Activated CD8-positive, alpha-beta T cell treated with anti-CD3 and anti-CD28 coated beads for 36 hours (primary cell): ENCODE measurements at regions not wholly inside any gene's neighbourhood (a gene's known extent, or its start where the extent isn't known, plus 50 kb on each side); places are given as distances from the start of the nearest gene placed in this dataset.

Source experiments
- ATAC-seq: fragments of 200-7000 bp; cut with Tn5 transposase; one replicate; pipeline ENCODE4 v1.10.0; 2021; ENCODE audit warnings: mild to moderate bottlenecking, moderate library complexity
- CTCF ChIA-PET: fragments of 350-600 bp; sonication (Branson Sonifier 250); formaldehyde crosslinking; loops from one replicate; lab custom pipeline; 2021; ENCODE audit warnings: antibody characterized with exemption; lab: Charles Lee
- POLR2A ChIA-PET: fragments of 350-600 bp; sonication (Branson Sonifier 250); formaldehyde crosslinking; loops from one replicate; lab custom pipeline; 2021; ENCODE audit warnings: antibody characterized with exemption; lab: Charles Lee
- DNase-seq: peaks from one replicate; pipeline ENCODE4 v3.0.0-alpha.2; 2020
- H3K27ac Mint-ChIP-seq: one replicate; pipeline ENCODE4 v1.8.0; 2021; ENCODE audit warnings: mild to moderate bottlenecking, mixed read lengths
- H3K27me3 Mint-ChIP-seq: one replicate; pipeline ENCODE4 v1.8.0; 2021; ENCODE audit warnings: mixed read lengths
- H3K36me3 Mint-ChIP-seq: one replicate; pipeline ENCODE4 v1.8.0; 2021; ENCODE audit warnings: low read depth, mixed read lengths
- H3K4me1 Mint-ChIP-seq: one replicate; pipeline ENCODE4 v1.8.0; 2021; ENCODE audit warnings: low read depth, mixed read lengths
- H3K4me3 Mint-ChIP-seq: one replicate; pipeline ENCODE4 v1.8.0; 2021; ENCODE audit warnings: mild to moderate bottlenecking, moderate library complexity, mixed read lengths
- H3K9me3 Mint-ChIP-seq: one replicate; pipeline ENCODE4 v1.8.0; 2021; ENCODE audit warnings: mixed read lengths
- intact Hi-C: fragments of 100-400 bp; cut with micrococcal nuclease; formaldehyde crosslinking; loops from one replicate; pipeline ENCODE4 v1.10.0; 2022
- TF ChIP-seq, protein P1 (sequence below): fragments of 200-600 bp; IDR thresholded peaks from one replicate; pipeline ENCODE4 v1.8.0; 2022; ENCODE audit warnings: antibody characterized with exemption, mild to moderate bottlenecking

DNA sequence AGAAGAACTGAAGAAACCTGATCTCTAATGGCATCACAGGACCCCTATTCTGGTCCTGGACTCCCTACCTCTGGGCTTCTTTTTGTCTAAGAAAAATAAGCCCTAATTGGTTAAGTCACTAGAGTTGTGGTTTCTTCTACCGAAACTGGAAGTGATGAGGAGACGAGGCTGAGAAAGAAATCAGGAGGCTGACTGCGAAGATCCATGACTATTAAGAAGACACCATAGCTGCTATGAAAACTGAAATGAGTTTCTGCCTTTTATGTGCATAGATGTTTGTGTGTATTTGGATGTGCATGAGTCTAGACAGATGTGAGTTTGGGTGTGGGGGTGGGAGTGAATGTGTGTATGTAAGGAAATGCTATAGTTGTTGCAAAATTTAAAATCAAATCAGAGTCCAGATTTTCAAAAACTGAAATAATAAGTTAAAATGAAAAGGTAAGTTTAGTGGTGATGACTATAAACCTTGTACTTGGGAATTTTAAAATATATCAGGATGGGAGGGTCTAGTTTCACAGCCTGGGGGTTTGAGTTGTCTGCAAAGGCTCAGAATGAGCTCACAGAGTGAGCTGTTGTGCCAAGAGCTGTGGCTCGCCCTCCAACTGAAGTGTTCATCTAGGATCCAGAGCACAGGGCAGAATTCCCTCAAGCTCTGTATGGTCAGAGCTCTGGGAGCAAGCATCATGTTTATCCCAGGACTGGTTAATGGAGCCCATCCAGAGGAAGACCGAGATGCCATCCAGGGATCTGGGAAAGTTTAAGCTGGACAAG, 94.9 kb downstream of the VCPKMT start:
- peak; percentile 75 for ATAC-seq
- TF ChIP-seq, protein P1, sequence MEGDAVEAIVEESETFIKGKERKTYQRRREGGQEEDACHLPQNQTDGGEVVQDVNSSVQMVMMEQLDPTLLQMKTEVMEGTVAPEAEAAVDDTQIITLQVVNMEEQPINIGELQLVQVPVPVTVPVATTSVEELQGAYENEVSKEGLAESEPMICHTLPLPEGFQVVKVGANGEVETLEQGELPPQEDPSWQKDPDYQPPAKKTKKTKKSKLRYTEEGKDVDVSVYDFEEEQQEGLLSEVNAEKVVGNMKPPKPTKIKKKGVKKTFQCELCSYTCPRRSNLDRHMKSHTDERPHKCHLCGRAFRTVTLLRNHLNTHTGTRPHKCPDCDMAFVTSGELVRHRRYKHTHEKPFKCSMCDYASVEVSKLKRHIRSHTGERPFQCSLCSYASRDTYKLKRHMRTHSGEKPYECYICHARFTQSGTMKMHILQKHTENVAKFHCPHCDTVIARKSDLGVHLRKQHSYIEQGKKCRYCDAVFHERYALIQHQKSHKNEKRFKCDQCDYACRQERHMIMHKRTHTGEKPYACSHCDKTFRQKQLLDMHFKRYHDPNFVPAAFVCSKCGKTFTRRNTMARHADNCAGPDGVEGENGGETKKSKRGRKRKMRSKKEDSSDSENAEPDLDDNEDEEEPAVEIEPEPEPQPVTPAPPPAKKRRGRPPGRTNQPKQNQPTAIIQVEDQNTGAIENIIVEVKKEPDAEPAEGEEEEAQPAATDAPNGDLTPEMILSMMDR, result no peak
- Mint-ChIP-seq H3K36me3 (peaks cover 40% of the 10 kb centered on the region), H3K27me3 (no peaks in the 10 kb centered on the region), H3K9me3 (peaks cover 27% of the 10 kb centered on the region), H3K4me3 (no peak overlapping the region), H3K4me1 (peaks cover 35% of the 10 kb centered on the region), H3K27ac (peak overlapping the region; percentile 61)
- POLR2A ChIA-PET, result interaction anchor here (0.7 to 1.3 kb wide), 7 partner anchors 10 to 61 kb away, joined by 3 to 5 read pairs (median 3); no protein-coding TSS in a partner anchor
- CTCF ChIA-PET, result interaction anchor here (0.7 to 1.4 kb wide), 4 partner anchors 9 to 160 kb away, joined by 3 read pairs; no protein-coding TSS in a partner anchor
- intact Hi-C loops, result no loop called here
- DNase-seq, result peak; percentile 44

DNA sequence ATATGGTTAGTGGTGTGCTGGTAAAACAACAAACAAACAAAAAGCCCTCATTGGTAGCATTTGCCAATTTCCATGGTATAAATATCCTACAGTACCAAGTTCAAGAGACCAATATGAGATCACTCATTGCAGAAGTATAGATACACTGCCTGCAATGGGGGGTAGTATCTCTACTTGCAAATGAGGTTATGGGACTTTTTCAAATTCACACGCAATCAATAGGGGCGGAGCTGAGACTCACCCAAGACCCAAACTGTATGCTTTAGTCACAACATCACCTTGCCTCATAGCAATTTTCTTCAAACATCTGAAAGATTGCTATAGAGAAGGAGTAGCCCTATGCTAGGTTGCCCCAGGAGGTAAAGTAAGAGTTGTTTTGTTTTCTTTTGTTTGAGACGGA, 93.7 kb downstream of the VCPKMT start:
- DNase-seq, result no peak
- Mint-ChIP-seq H3K27ac (no peak overlapping the region), H3K4me3 (no peak overlapping the region), H3K27me3 (no peaks in the 10 kb centered on the region), H3K36me3 (peaks cover 42% of the 10 kb centered on the region), H3K4me1 (peaks cover 35% of the 10 kb centered on the region), H3K9me3 (peaks cover 27% of the 10 kb centered on the region)
- ChIA-PET POLR2A (interaction anchor here (0.7 to 1.3 kb wide), 3 partner anchors 16 to 60 kb away, joined by 3 to 5 read pairs (median 3); no protein-coding TSS in a partner anchor), CTCF (interaction anchor here (1.1 to 1.4 kb wide), 2 partner anchors 8 to 60 kb away, joined by 3 read pairs; no protein-coding TSS in a partner anchor)
- intact Hi-C loops, result no loop called here
- ATAC-seq, result peak; percentile 74
- TF ChIP-seq, protein P1, result no peak

DNA sequence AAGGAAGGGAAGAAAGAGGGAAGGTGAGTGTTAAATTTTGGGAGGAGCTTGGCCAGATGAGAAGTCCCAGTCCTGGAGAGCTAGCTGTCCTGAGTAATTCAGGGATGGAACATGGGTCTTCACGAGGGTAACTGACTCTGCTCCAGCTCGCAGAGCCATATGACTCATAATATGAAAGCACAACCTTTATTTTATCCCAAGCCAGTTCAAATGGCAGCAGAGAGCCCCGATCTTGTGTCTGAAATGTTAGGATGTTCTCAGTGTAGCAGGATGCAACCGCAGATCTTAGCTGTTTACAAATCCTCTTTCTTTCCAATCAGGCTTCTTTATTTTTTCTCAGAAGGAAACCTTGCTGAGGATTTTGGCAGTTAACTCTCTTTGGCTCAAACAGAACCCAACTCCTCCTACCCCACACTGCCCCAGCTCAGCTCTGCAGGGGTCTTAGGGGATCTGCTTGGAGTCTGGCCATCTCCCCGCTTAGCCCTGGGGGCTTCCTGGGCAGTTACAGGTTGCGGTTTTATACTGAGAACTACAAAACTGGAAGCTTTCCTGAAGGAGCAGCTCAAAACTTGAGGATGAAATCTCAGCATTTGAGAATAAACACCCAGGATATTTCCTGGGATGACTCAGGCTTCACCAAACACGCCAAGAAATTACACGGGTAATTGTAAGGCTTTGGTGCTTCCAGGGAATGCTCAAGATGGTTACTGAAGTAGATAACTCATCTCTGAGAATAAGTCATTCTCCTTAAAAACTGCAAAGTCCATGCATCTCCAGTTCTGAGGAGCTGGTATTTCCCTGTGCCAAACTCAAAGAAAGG, 92.5 kb downstream of the VCPKMT start:
- ChIA-PET POLR2A (interaction anchor here (0.6 to 1.5 kb wide), 5 partner anchors 8 to 101 kb away, joined by 3 to 5 read pairs (median 3); no protein-coding TSS in a partner anchor), CTCF (interaction anchor here (0.9 to 1.8 kb wide), 4 partner anchors 15 to 171 kb away, joined by 3 to 6 read pairs (median 3); partner anchors contain the start of gene NEMF)
- TF ChIP-seq, protein P1, result no peak
- ATAC-seq, result no peak
- peaks cover 33% of the 10 kb centered on the region for H3K4me1 Mint-ChIP-seq
- H3K9me3 Mint-ChIP-seq, result peaks cover 27% of the 10 kb centered on the region
- no peaks in the 10 kb centered on the region for H3K27me3 Mint-ChIP-seq
- H3K36me3 Mint-ChIP-seq, result peaks cover 47% of the 10 kb centered on the region
- no peak overlapping the region for H3K4me3 Mint-ChIP-seq
- intact Hi-C loops, result no loop called here
- no peak overlapping the region for H3K27ac Mint-ChIP-seq
- DNase-seq, result no peak

DNA sequence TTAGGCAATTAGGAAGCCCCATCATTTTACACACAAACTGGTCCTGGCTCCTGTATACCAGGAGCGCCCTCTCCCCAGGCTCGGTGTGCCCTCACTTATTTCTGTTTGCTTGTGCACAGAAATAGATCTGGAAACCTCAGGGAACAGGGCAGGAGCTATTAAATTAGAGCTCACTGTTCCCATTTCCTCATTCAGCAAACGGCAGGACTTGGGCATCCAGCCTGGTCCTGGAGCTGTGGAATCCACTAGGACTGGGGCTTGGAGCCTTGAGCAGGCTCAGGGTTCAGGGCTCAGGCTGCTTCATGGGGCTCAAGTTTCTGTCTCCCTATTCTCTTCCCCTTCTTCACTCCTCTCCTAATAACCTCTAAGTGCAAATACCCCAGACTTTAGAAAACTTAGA, 91.3 kb downstream of the VCPKMT start:
- Mint-ChIP-seq H3K27ac (no peak overlapping the region), H3K36me3 (peaks cover 46% of the 10 kb centered on the region), H3K27me3 (no peaks in the 10 kb centered on the region), H3K4me1 (peaks cover 28% of the 10 kb centered on the region), H3K9me3 (peaks cover 19% of the 10 kb centered on the region), H3K4me3 (no peak overlapping the region)
- POLR2A ChIA-PET, result interaction anchor here (3.5 kb wide), 1 partner anchor 12 kb away, joined by 24 read pairs; no protein-coding TSS in a partner anchor
- DNase-seq (no peak), ATAC-seq (no peak)
- CTCF ChIA-PET, result interaction anchor here (0.9 to 1.8 kb wide), 5 partner anchors 10 to 172 kb away, joined by 3 to 6 read pairs (median 3); partner anchors contain the start of gene NEMF
- TF ChIP-seq, protein P1, result no peak
- intact Hi-C loops, result no loop called here
